Left ventricle myocardium superior (tissue), 1 donor: ENCODE measurements at regions not wholly inside any gene's neighbourhood (a gene's known extent, or its start where the extent isn't known, plus 50 kb on each side); places are given as distances from the start of the nearest gene placed in this dataset.
A peak's percentile ranks its signal among the peaks of the same experiment; 100 is the strongest.
"Not testable (repeated sequence)": the region's sequence is repeated elsewhere in the genome, so short reads cannot be mapped to it uniquely, and the experiment has no call there.

Source experiments
- ATAC-seq: fragments of 200-7000 bp; cut with Tn5 transposase; one replicate; pipeline ENCODE4 v1.9.1; 2020; ENCODE audit warnings: mild to moderate bottlenecking, moderate library complexity
- DNase-seq: peaks from one replicate; pipeline ENCODE4 v3.0.0-alpha.2; 2020
- intact Hi-C: fragments of 100-400 bp; cut with micrococcal nuclease; formaldehyde crosslinking; loops from one replicate; pipeline ENCODE4 v1.11.0; 2022
- donor health status: DM: no; HTN: yes; CAD: no; lungs with severe emphysema.

DNA sequence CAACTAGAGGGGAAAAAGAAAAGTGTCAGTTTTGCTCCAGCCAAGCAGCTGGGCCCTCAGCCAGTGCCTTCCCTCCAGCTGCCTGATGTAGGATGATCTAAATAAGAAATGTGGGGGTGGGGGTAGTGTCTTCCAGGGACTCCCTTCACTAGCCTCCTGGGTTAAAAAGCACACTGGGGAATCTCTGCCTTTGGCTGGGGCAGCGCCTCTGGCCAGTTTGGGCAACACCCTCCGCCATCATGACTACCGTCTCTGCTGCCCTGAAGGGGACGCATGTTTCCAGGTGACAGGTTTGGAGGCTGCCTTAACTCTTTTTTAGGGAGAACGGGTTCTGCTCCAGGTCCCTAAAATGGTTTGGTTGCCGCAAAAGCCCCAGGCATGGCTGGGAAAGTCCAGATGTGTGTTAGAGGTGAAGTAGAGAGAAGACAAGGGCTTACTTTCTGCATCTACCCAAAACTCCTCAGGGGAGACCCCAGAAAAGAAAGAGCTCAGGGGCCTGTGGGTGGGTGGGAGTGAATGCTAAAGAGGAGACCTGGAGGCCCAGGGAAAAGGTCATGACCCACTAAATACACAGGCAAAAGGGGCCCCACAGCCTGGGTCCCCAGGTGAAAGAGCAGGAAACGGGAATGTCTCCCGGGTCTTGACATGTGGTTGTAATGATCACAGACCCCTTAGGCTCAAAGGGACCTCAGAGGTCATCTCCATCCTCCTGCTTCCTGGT, 132.8 kb upstream of the CCND2 start:
- intact Hi-C loops, result no loop called here
- DNase-seq (no peak), ATAC-seq (no peak)

DNA sequence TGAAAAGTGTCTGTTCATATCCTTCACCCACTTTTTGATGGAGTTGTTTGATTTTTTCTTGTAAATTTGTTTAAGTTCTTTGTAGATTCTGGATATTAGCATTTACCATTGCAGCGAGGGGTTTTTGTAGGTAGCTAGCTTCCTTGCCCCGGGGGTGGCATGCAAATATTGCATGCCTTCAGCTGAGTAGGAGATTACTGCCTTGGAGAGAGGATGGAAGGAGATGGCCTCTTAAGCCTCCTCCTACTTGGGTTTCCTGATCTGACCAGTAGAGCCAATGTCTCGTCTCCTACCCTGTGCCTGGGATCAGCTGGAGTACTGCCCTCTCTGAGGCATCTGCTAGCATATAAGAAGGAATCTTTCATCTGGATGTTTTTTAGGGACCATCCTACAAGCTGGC, 134.4 kb upstream of the CCND2 start:
- DNase-seq (no peak), ATAC-seq (no peak)
- intact Hi-C loops, result no loop called here

DNA sequence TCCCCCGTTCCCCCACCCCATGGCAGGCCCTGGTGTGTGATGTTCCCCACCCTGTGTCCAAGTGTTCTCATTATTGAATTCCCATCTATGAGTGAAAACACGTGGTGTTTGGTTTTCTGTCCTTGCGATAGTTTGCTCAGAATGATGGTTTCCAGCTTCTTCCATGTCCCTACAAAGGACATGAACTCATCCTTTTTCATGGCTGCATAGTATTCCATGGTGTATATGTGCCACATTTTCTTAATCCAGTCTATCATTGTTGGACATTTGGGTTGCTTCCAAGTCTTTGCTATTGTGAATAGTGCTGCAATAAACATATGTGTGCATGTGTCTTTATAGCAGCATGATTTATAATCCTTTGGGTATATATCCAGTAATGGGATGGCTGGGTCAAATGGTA, 135.0 kb upstream of the CCND2 start:
- DNase-seq, ATAC-seq, intact Hi-C loops: not testable (repeated sequence)

DNA sequence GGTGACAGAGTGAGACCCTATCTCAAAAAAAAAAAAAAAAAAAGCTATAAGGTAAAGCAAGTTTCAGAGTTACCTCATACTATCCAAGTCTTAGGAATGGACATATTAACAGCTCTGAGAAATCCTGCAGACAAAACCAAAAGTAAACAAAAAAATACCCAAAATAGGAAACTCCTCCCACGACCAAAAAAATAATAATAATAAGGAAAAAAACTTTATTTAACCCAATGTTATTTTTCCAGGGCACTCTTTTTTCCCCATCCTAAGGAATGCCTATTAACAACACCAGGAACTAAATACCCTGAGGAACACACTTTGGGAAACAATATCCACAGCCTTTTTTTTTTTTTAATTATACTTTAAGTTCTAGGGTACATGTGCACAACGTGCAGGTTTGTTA, 135.5 kb upstream of the CCND2 start:
- DNase-seq (no peak), ATAC-seq (no peak)
- intact Hi-C loops, result no loop called here

DNA sequence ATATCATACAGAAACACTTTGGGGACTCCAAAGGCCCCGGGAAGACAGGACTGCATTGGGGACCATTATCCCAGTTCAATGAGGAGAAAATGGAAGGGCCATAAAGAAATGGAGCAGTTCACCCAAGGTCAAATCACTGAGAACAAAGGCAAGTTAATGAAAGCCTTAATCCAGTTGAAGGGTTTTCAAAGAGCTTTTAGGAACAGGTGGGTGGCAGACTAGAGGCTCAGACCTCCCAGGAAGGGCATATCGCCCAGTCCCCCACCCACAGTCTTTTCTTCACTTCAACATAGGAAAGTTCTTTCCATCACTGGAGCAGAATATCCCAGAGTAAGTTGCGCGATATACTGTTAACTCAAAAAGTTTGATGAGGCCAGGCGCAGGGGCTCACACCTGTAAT, 136.1 kb upstream of the CCND2 start:
- intact Hi-C loops, result no loop called here
- DNase-seq (no peak), ATAC-seq (no peak)

DNA sequence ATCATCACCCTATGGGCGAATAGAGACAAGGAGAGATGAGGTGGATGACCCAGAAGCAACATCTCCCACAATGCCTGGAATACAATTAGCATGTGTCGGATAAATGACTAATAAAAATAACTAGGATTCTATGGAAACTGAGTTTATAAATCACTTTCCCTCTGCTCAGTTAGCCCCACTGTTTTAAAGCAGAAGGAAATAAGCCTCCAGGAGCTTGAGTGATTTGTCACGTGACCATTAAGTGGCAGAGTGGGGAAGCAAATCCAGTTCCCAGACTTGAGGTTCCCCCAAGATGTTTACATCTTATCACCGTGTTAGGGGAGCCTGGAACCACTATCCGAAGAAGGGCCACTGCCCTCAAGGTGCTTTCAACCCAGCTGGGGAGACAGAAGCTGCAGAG, 136.5 kb upstream of the CCND2 start:
- no peak for DNase-seq

DNA sequence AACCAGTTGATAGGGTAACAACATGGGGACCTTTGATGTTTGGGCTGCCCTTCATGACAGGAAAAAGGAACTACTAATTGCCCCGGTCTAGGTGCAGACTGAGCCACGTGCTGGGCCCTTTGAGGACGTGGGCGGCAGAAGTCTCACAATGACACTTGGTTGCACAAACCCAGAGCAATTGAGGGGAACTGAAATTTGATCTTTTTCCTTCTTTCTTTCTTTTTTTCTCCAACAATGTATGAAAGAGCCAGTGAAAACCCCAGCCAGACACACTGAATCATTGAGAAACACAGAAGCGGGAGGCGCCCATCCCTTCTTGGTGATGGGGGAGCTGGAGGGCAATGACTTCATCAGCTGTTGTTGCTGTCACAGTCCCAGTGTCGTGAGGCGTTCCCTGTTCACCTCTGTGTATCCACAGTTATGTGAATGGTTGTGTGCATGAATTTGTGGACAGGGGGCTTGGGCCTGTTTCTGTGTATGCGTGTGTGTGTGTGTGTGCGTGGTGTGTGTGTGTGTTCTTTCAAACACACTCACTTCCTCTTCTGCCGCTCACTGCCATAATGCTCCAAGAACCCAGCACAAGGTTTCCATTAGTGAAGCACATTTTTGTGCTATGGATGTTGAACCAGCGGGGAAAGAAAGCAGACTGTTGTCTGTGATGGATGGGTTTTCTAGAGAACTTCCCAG, 137.5 kb upstream of the CCND2 start:
- intact Hi-C loops, result no loop called here
- ATAC-seq (peak; percentile 47), DNase-seq (no peak)

More for the DNA sequence above, 136.5 kb upstream of the CCND2 start:
- intact Hi-C loops, result no loop called here
- peak; percentile 24 for ATAC-seq

DNA sequence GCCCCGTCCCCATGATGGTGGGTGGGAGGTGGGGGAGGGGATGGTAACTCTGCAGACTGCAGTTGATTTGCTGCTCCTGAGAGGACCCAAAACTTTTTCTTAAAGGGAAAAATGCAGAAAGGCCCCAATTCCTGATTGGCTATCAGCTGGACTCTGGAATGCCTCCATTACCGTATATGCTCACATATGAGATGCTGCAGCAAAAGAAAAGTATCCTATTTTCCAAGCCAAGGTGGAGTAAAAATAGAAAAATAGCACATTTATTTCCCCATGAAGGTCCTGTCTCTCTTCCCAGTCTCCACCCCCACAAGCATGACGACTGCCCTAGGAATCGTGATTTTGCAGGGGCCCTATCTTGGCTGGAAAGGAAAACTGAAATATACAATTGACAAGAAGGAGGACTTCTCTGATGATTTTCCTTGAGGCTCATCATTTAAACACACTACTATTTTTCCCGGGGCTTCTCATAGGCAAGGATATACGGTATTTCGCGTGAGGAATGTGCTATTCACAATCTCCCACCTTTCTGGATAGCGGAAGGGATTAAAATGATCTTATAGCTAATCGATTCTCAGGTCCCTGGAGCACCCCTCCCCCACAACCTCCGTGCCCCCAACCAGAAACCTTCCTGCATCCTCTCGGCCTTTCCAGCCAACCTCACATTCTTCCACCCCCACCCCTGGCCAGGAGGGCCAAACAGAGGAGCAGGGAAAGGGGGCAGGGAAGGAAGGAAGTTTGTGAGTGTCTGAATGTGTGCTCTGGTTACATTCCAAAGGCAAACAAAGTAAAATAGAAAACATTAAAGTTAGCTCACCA, 138.9 kb upstream of the CCND2 start:
- ATAC-seq (no peak), DNase-seq (no peak)
- intact Hi-C loops, result no loop called here

DNA sequence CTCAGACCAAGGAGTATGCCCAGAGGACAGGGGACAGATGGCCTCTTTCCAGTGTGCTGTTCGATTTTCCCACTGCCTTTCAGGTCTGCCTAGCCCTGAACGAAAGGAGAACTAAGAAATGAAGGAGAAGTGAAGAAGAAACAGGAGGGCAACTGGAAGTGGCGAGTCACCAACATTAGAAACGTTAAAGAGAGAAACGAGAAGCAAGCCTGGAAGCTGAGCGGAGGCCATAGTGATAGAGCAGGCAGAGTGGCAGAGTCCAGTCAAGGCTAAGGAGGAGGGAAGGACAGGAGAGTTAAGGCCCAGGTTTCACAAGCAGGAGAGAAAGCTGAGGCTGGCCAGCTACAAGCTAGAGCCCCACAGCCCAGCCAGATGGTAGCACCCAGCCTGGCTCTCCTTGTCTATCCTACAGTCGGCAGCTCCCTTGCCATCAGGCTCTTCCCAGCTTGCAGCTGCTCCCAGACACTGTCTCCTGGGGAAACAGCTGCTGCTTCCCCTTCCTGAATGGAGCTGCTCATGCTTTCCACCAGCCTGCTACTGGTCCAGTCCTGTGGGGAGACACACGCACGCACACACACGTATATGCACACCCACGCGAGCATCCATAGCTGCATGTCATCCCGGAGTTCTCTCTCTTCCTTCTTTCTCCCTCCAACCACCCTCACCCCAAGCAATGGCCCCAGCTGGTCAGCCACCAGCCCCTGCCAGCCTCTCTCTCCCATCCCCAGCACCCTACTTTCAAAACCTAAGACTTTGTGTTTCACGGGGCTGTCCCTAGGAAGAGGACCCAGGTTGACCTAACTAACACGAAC, 139.7 kb upstream of the CCND2 start:
- intact Hi-C loops, result no loop called here
- DNase-seq (no peak), ATAC-seq (peak; percentile 37)

DNA sequence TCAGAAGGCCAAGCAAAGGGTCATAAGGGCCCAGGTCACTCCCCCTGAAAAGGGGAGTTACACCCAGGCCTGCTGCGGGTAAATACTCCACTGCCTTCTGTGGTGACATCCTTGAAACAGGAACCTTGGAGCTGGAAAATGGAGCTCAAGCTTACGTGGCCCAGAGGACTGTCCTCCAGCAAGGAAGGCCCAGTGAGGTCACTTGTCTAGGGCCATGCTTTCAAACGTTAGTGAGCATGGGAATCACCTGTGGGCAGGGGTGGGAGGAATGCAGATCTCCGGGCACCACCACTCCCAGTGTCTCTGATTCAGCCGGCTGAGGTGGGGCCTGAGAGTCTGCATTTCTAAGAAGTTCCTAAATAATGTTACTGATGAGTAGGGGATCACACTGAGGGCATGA, 140.5 kb upstream of the CCND2 start:
- DNase-seq, result no peak
- no peak for ATAC-seq

DNA sequence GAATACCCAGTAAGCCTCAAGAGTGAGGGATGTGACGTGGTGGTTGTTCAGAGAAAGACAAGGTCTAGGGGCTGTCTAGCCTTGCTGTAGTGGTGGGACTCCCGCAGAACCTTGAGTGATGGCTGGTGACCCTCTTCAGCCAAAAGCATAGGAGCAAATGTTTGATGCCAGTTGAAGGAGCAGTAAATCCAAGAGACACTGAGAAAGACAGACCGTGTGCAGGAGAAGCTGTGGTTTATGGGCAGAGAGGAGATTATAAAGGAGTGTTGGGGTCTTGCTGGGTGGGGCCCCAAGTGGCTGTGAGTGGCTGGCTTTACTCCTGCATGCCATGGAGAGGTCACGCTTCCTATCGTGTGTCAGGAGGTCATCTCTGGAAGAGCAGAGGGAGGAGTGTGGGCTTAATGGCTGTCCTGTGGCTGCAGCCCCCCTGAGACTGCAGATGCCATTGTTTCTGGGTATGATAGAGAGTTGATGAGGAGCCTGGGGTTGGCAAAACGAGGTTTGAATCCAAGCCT, 152.0 kb upstream of the CCND2 start:
- no peak for ATAC-seq
- DNase-seq, result no peak
- intact Hi-C loops, result no loop called here

More for the DNA sequence above, 140.5 kb upstream of the CCND2 start:
- intact Hi-C loops, result no loop called here

DNA sequence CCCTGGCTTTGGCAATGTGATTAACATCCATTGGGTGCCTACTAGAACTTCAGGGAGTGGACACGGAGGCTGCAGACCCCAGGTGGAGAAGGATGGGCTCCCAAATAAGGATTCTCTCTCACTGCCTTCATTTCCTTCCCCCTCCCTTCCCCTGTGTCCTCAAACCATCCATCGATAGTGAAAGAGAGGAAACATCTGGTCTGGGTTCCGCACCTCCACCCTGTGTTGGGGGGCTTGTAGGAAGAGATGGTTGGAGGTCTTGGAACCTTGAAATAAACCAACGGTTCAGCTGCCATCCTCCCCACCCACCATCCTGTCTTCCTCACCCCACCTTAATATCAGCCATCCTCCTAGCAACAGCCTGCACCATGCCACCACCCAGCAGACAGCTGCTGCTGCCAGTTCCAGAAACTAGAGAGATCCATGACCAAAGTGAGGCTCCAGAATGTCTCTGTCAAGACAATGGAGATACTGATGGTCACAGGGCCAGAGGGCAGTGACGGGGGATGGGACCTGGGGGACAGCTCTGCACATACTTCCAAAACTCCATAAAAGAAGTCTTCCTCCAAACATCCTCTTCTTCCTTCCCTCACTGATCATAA, 153.1 kb upstream of the CCND2 start:
- DNase-seq, result no peak
- ATAC-seq, result no peak
- intact Hi-C loops, result no loop called here

DNA sequence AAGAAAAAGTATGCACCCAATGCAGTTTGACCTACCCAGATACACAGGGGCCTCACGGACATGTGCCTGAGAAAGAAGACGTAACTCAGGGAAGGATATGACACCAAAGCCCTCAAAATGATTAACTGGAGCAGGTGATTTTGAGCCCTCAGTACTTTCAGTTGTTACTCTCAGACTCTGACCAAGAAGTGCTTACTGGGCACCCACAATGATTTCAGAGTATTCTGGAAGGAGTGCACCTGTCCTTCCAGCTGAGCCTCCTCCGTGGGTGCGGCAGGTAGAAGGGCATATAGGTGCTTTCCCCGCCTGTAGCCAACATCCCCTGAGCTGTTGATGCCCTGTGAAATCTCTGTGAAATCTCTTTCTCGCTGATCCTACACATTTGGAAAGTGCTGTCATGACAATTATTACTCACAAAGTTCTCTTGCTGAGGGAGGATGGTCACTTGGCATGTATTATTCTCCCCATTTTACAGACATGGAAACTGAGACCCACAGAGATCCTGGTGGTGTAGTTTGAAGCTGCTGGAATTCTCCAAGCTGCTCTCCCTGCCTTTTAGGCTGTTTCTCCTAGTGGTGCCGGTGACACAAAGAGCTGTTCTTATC, 154.3 kb upstream of the CCND2 start:
- intact Hi-C loops, result loop anchor here (10.0 kb wide), 1 partner anchor 146 kb away; no protein-coding TSS in a partner anchor
- ATAC-seq, result no peak
- no peak for DNase-seq

DNA sequence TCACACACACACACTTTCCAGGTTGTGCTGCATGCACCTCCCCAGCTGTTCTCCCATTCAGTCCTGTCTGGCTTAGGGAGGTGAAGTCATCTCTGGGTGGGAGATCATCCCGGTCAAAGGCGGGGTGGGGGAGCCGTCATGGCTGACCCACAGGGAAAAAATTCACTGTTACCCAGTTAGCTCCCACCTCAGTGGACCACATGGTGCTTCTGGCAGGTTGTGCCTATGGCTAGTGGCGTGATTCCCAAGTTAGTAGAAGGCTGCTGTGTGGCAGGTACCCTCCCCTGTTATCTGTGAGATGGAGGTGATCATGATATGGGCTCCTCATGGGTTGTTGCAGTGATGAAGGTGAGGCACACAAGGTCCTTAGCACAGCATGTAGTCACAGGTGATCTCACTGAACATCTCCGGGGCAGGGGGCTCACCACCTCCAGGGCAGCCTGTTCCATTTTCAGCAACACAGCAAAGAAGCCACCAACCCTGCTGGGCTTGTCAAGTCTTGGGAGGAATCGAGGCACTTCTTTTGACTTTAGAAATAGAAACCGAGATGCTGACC, 154.9 kb upstream of the CCND2 start:
- ATAC-seq (no peak), DNase-seq (no peak)
- intact Hi-C loops, result loop anchor here (10.0 kb wide), 1 partner anchor 146 kb away; no protein-coding TSS in a partner anchor

DNA sequence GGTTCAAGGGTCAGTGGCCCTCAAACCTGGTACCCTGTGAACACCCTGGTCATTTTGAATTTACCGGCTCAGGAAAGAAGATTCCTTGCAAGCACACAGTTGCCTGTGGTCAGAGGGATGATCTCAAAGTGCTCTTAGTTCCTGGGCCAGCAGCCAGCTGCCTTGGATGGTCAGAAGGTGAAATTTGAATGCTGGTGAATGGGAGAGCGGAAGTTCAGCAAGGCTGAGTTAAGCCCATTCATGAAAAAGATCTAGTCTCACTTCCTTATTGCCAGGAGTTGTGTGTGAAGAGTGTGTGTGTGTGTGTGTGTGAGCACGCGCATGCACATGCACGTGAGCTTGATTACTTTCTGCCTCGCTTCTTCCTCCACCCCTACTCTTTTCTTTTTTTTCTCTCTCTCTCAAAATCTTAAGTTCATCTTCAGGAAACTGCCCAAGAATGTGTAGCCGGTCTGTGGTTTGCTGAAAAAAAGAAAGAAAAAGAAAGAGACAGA, 155.5 kb upstream of the CCND2 start:
- peak; percentile 82 for ATAC-seq
- peak; percentile 70 for DNase-seq
- intact Hi-C loops, result loop anchor here (10.0 kb wide), 1 partner anchor 147 kb away; no protein-coding TSS in a partner anchor

DNA sequence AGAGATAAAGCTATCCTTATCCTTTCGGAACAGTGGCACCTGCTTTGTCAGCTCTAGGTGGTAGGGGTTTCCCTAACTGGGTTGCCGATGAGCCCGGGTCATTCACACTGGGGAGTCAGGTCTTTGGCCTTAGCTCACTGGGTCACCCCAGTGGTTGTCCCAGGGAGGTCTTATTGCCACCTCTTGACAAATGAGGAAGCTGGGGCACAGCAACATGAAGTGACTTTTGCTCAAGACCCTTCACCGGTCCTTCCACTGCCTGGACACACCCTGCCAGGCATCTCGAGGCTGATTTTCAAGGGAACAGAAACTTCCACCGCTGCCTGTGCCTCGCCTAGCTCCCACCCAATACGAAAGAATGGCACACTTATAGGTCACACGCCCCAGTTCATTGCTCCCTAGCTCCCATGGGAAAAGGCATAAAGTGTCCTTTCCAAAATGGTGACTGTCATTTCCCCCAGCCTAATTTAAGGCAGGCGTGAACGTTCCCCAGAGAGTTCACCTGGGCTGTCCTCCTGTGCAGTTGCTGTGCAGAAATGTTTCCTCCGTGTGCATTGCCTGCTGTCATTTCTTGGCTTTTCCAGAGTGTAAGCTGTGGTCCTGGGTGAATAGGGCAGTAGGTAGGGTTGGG, 156.1 kb upstream of the CCND2 start:
- DNase-seq, result no peak
- intact Hi-C loops, result loop anchor here (10.0 kb wide), 1 partner anchor 147 kb away; no protein-coding TSS in a partner anchor
- no peak for ATAC-seq
